DND-41 (cell line): ENCODE measurements at regions not wholly inside any gene's neighbourhood (a gene's known extent, or its start where the extent isn't known, plus 50 kb on each side); places are given as distances from the start of the nearest gene placed in this dataset.

Experiments used
- EZH2 ChIP-seq: IDR thresholded peaks from 3 replicates; pipeline ENCODE4 v1.6.1; 2012; ENCODE audit warnings: borderline replicate concordance, low read depth, mild to moderate bottlenecking, moderate library complexity, low read length, inconsistent platforms; ENCODE audit not compliant: severe bottlenecking
- TF ChIP-seq, protein P1 (sequence below): IDR thresholded peaks from 2 replicates; pipeline ENCODE4 v1.5.1; 2012; ENCODE audit warnings: borderline replicate concordance, low read length, moderate library complexity, mild to moderate bottlenecking; ENCODE audit not compliant: poor library complexity, severe bottlenecking; ENCODE audit errors: extremely low read depth

DNA sequence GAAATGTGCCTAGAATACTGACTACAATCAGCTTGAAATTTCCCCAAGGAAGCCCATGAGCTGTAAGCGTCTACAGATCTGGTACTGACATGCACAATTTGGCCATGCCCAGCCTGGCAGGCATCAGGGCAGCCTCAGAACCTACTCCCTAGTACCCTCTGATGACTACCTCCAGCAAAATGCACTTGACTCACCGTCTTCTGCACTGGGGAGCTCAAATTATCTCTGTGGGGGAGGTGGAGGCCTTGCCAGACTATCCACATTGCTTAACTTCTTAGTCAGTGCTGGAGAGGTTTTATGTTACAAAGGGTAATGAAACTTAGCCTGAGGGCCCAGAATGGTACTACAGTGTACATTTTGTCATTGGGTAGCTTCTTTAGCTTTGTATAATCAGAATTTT lies 126.0 kb upstream of the ADGRF1 start:
- TF ChIP-seq, protein P1, sequence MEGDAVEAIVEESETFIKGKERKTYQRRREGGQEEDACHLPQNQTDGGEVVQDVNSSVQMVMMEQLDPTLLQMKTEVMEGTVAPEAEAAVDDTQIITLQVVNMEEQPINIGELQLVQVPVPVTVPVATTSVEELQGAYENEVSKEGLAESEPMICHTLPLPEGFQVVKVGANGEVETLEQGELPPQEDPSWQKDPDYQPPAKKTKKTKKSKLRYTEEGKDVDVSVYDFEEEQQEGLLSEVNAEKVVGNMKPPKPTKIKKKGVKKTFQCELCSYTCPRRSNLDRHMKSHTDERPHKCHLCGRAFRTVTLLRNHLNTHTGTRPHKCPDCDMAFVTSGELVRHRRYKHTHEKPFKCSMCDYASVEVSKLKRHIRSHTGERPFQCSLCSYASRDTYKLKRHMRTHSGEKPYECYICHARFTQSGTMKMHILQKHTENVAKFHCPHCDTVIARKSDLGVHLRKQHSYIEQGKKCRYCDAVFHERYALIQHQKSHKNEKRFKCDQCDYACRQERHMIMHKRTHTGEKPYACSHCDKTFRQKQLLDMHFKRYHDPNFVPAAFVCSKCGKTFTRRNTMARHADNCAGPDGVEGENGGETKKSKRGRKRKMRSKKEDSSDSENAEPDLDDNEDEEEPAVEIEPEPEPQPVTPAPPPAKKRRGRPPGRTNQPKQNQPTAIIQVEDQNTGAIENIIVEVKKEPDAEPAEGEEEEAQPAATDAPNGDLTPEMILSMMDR, result no peak
- no peak for TF ChIP-seq EZH2
